NOMO-1 treated with DMSO at 0.1 percent for 48 hours (cell line): ENCODE measurements at regions not wholly inside any gene's neighbourhood (a gene's known extent, or its start where the extent isn't known, plus 50 kb on each side); places are given as distances from the start of the nearest gene placed in this dataset.
"Not testable (repeated sequence)": the region's sequence is repeated elsewhere in the genome, so short reads cannot be mapped to it uniquely, and the experiment has no call there.

Source experiments
- DNase-seq: peaks from one replicate; lab custom pipeline; 2025; ENCODE audit not compliant: unreplicated experiment; lab: John Stamatoyannopoulos, UW

GRCh38 chr1:244156617-244157016, 105.5 kb downstream of the ZBTB18 start:
- not testable (repeated sequence) for DNase-seq

DNA sequence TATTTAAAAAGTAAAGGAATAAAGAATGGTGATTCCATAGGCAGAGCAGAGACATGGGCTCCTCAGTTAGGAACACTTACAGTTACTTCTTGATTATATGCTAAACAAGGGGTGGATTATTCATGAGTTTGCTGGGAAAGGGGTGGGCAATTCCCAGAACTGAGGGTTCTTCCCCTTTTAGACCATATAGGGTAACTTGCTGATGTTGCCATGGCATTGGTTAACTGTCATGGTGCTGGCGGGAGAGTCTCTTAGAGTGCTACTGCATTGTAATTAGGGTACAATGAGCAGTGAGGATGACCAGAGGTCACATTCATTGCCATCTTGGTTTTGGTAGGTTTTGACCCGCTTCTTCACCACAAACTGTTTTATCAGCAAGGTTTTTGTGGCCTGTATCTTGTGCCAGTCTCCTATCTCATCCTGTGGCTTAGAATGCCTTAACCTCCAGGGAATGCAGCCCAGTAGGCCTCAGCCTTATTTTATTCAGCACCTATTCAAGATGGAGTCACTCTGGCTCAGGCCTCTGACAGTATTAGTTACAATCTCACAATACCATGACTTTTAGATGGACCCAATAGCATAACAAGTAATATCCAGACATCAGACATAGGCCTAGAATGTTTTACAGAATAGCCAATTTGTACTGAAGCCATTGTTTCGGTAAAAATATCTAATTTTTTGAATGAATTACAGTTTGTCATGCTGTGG, 106.8 kb downstream of the ZBTB18 start:
- no peak for DNase-seq

DNA sequence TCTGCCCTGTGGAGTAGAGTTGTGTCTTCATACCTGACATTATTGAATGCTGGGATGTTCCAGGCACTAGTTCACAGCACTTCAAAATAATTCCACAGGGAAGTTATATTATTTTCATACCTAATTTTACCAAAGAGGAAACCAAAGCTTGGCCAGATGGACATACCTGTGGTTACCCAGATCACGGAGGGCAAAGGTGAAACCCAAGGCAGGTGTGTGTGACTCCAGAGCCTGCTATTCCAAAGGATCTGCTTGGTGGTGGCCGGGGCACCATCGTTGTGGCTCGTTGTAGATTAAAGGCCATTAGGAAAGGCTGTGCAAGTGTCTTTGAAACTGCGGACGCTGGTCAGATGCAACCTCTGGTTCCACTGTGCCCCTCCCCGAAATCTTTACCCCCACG, 108.6 kb downstream of the ZBTB18 start:
- DNase-seq: no peak

- DNase-seq: peak; percentile 51
These were observed 109.6 kb downstream of the ZBTB18 start for GRCh38 chr1:244160455-244161235.

DNA sequence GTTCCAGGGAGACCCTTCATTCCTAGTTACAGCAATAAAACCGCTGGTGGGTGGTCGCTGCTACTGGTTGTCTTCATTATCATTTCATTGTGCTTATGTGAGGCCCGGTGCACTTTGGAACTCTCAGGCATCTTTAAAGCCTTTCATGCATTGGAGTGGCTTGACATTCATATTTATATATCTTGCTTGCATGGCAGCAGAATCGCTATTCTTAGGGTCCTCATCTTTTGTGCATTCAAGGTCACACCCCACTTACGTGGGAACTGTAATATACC, 110.1 kb downstream of the ZBTB18 start:
- no peak for DNase-seq

DNA sequence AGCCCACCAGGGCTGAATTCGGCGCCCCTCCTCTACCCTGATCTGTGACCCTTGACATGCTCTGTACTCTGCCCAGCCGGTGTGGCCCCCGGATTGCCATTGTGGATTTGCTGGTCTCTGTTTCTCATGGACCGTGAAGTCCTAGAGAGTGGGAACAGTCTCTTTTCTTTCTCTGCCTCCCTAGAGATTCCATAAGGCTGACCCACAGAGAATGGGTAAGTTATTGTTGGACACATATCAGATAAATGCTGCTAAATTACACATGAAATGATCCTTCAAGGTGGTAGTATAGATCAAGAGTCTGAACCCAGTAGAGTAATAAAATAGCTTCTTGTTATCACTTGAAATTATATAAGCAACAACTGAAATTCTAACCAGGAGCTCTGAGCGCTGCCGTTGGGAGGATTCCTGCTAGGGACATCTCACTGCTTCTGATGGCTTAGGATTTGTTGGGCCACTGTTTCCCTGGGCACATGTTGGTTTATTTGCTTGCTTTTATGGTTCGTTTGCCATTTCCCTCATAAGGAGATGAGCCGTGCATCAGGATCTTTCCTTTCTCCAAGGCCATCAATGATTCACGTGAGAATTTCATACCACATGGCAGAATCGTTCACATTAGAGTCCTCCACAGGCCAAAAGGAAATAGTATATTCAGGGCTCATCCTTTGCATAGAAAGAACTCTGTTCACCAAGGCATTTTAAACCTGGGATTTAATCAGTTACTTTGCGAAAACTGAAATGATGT, 111.9 kb downstream of the ZBTB18 start:
- DNase-seq: no peak

- no peak for DNase-seq
These were observed 112.9 kb downstream of the ZBTB18 start for GRCh38 chr1:244163861-244164510.

- DNase-seq: no peak
These were observed 113.4 kb downstream of the ZBTB18 start for GRCh38 chr1:244164511-244164890.

DNA sequence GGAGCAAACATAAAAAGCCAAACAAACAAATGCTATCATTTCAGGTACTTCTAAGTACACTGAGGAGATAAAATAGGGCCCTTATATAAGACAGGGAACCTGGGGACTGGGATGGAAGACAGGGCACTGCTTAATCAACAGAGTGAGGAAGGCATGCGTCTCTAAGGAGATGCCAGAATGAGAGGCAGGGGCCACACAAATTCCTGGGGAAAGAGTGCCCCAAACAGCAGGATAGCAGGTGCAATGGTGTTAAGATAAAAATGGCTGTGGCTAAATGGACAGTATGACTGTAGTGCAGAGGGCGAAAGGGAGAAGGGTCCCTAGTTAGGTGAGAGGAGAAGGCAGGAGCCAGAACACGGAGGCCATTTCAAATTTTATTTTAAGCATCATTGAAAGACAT, 113.9 kb downstream of the ZBTB18 start:
- no peak for DNase-seq

- DNase-seq: no peak
These were observed 114.6 kb downstream of the ZBTB18 start for GRCh38 chr1:244165701-244166100.

DNA sequence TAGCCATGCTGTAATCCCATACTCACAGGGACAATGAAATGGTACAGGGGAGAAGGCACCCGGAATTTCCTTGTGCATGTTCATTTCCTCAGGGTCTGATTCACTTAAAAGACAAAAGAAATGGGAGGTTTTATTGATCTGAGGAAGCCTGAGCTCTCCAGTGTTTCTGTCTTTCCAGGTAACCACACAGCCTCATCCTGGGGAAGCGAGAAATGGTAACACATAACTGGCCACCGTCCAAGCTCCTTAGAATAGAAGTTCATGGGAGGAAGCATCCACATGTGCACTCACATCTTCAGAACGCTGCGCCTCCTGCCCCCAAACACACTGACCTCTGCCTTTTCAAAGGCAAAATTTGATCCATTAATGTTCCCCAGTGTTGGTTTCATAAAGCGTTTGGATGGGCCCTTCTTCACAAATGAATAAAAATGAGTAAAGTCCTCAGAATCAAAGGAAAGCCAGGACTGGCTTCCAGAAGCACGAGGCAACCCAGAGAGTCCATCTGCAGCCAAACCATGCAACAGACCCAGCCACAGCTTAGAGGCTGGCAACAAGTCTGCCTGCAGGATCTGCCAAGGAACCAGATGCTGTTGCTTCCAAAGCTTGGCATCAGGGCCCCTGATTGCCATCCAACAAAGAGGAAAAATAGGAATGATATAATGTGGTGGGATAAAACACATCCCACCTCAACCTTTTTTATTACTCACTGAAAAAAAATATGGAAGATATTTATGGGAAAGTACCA, 120.3 kb downstream of the ZBTB18 start:
- no peak for DNase-seq

- DNase-seq: no peak
These were observed 122.2 kb downstream of the ZBTB18 start for GRCh38 chr1:244173240-244173639.

DNA sequence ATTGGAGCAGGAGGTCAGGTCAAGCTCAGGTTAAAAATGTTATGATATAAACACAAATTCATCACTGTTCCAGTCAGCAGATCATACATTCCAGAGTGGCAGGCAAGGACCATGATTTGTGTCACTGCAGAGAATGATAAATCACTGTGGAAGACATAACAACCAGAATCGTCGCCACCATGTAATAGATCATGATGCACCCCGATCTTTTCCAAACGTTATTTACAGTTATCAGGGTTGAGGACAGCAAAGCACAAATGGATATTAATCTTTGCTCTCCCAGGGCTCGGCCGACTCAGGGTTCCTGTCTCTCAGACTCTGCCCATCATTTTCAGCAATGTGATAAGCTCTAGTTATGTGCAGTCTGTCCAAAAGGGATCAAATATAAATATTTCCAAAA, 122.7 kb downstream of the ZBTB18 start:
- no peak for DNase-seq

DNA sequence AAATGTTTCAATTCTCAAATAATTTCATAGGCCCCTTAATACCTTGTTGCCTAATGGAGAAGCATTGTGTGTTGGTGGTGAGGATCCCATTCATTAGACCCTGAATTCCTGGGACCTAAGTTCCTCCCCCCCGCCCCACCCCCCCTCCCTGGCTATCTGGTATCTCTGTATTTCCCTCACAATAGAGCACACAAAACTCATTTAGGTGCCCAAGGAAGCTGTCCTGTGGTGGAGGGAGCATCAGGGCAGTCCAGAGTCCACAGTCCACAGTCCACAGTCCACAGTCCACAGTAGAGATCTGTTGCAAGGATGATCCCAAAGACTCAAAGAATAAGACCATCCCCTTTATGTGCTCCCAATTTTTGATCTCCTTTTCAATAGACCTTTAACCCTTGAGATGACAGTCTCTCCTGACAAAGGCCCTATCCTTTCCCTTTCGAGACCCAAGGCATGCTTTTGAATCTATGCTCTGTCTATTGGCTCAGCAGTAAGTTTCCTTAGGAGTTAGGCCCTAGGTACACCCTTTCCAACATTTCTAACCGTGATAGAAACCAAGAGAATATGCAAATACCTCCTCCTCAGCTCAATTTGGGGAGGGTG, 123.9 kb downstream of the ZBTB18 start:
- no peak for DNase-seq

DNA sequence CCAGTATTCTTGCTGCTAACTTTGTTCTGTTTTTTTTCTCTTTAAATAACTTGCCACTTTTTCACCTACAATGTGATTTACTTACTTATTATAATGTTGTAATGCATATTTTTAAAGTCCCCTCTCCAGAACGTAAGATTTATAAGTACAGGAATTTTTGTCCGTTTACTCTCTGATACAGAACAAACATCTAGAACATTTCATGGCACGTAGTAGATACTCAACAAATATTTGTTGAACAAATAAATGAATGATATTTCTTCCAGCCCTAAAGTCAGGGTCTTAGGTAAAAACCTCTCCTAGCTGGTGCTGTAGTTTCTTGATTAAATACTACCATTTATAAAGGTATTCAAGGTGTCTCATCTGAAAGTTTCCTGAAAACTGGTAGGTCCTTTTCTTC, 125.1 kb downstream of the ZBTB18 start:
- no peak for DNase-seq

DNA sequence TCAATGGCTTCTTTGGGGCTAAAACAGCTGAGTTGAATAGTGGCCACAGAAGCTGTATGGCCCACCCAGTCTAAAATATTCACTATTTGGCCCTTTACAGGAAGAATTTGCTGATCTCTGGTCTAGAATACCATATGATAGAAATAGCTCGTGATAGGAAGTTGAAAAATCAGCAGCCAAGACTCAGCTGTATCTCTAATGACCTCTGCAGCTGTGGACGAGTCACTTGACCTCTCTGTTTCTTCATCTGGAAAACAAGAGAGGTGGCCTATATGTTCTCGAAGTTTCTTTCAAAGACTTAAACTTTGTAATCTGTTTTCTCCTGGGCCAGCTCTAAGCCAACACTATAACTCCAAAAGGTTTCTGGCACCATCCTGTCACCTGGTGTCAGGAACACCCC, 129.2 kb downstream of the ZBTB18 start:
- DNase-seq: no peak

GRCh38 chr1:244181867-244182266, 130.8 kb downstream of the ZBTB18 start:
- no peak for DNase-seq

- DNase-seq: no peak
These were observed 132.0 kb downstream of the ZBTB18 start for GRCh38 chr1:244183037-244183436.

- no peak for DNase-seq
These were observed 135.3 kb downstream of the ZBTB18 start for GRCh38 chr1:244186372-244186771.

GRCh38 chr1:244187310-244187709, 136.2 kb downstream of the ZBTB18 start:
- no peak for DNase-seq

DNA sequence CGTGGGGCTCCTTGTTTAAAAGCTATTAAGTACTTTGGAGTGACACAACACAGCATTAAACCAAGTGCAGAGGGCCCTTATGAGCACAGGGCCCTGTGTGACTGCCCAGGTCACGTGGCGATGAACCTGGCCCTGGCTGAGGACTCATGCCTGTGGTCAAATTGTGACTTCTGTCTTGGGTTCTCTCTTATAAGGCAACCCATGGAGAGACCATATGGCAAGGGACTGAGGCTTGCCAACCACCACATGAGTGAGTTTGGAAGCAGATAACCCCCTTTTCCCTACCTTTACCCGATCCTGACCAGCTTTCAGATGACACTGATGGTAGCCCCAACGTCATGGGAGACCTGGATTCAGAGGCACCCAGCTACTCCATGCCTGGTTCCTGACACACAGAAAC, 140.5 kb downstream of the ZBTB18 start:
- no peak for DNase-seq
